ENCODE measurements at regions not wholly inside any gene's neighbourhood (a gene's known extent, or its start where the extent isn't known, plus 50 kb on each side); places are given as distances from the start of the nearest gene placed in this dataset.

DNA sequence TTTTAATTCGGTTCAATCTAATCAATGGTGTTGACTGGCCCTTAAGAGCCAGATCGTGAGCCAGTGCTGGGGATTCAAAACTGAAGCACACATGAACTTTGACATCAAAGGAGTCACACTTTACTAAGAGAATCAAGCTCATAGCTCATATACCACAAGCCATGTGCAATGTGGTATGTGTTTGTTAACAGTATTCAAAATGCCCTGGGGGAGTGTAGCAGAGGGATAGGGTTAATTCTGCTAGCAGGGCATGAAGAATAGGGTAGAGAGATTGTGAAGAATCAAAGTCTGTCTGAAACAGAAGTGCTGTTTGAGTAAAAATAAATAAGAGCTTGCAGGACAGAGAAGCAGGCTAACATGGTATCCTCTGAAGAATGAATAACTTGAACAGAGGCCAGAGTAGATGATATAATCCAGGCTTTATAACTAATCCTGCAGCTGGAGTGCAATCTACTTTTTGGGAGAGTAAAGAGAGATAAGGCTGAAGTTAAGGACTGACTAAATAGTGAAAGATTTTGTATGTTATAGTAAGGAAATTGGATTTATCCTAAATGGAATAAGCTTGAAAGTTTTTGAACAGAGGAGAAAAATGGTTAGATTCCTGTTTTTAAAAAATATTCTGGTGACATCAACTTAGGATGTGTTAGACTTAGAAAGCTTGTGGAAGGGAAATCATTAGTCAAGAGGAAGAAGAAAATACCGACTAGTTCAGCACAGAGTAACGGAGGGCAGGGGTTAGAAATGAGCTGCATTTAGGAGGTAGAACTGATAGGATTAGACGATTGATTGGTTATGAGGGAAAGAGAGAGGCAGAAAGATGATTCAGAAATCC is 292.0 kb downstream of the NFKBIZ start:
- TF ChIP-seq EZH2 (IDR thresholded peaks at IDR 0.05) (no peak), ZFX (IDR thresholded peaks at IDR 0.05) (no peak), POLR2A (IDR thresholded peaks at IDR 0.05; ENCODE audit: borderline replicate concordance, extremely low read depth, insufficient read depth, insufficient read length) (no peak), RAD21 (IDR thresholded peaks at IDR 0.05; ENCODE audit: low read depth) (no peak), CEBPB (IDR thresholded peaks at IDR 0.05; ENCODE audit: low read depth) (no peak), SIN3A (IDR thresholded peaks at IDR 0.05; ENCODE audit: low read depth) (no peak), TCF7L2 (IDR thresholded peaks at IDR 0.05; ENCODE audit: borderline replicate concordance, extremely low read depth, insufficient read depth, insufficient read length) (no peak), JUND (IDR thresholded peaks at IDR 0.05) (no peak), ELF1 (IDR thresholded peaks at IDR 0.05; ENCODE audit: borderline replicate concordance, low read depth) (no peak), SP1 (IDR thresholded peaks at IDR 0.05; ENCODE audit: low read depth) (no peak)
- TF ChIP-seq, protein P1, sequence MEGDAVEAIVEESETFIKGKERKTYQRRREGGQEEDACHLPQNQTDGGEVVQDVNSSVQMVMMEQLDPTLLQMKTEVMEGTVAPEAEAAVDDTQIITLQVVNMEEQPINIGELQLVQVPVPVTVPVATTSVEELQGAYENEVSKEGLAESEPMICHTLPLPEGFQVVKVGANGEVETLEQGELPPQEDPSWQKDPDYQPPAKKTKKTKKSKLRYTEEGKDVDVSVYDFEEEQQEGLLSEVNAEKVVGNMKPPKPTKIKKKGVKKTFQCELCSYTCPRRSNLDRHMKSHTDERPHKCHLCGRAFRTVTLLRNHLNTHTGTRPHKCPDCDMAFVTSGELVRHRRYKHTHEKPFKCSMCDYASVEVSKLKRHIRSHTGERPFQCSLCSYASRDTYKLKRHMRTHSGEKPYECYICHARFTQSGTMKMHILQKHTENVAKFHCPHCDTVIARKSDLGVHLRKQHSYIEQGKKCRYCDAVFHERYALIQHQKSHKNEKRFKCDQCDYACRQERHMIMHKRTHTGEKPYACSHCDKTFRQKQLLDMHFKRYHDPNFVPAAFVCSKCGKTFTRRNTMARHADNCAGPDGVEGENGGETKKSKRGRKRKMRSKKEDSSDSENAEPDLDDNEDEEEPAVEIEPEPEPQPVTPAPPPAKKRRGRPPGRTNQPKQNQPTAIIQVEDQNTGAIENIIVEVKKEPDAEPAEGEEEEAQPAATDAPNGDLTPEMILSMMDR (IDR thresholded peaks at IDR 0.05 in 2 of 3, conservative IDR thresholded peaks at IDR 0.05 in 1 of 3; ENCODE audit: borderline replicate concordance in 1 of 3, insufficient read depth in 1 of 3, low read depth in 2 of 3, low read length in 2 of 3), result no peak

Measured in HCT116 (cell line).